Natural killer cell treated with Interleukin-12 subunit alpha and Interleukin-12 subunit beta and Interleukin-15 and Interleukin-18, amount 100 ng/mL, for 72 hours (primary cell): ENCODE measurements at regions not wholly inside any gene's neighbourhood (a gene's known extent, or its start where the extent isn't known, plus 50 kb on each side); places are given as distances from the start of the nearest gene placed in this dataset.
"Not testable (repeated sequence)": the region's sequence is repeated elsewhere in the genome, so short reads cannot be mapped to it uniquely, and the experiment has no call there.

Source experiments
- ATAC-seq, 2 donors: fragments of 150-1000 bp; cut with Tn5 transposase in 1 of 2; sonication (Bioruptor Pico), chemical (Tn5 transposase) in 1 of 2; 2 replicates each; pipeline ENCODE4 v1.10.0; 2021
- DNase-seq: peaks from one replicate; pipeline ENCODE4 v3.0.0; 2022; ENCODE audit warnings: low spot score
- H3K27ac Mint-ChIP-seq, 2 donors: 1 replicate in 1 of 2; 2 replicates in 1 of 2; pipeline ENCODE4 v1.8.0; 2022; ENCODE audit warnings: mixed read lengths in 2 of 2, mild to moderate bottlenecking in 1 of 2, moderate library complexity in 1 of 2
- H3K27me3 Mint-ChIP-seq, 2 donors: 1 replicate in 1 of 2; 2 replicates in 1 of 2; pipeline ENCODE4 v1.8.0; 2022; ENCODE audit warnings: mixed read lengths in 2 of 2
- H3K36me3 Mint-ChIP-seq: one replicate; pipeline ENCODE4 v1.8.0; 2022; ENCODE audit warnings: mixed read lengths
- H3K4me1 Mint-ChIP-seq, 2 donors: 1 replicate in 1 of 2; 2 replicates in 1 of 2; pipeline ENCODE4 v1.8.0; 2022; ENCODE audit warnings: low read depth in 2 of 2, mixed read lengths in 2 of 2, mild to moderate bottlenecking in 1 of 2
- H3K4me3 Mint-ChIP-seq: one replicate; pipeline ENCODE4 v1.8.0; 2022; ENCODE audit warnings: mixed read lengths
- H3K9me3 Mint-ChIP-seq: 2 replicates; pipeline ENCODE4 v1.8.0; 2022; ENCODE audit warnings: mixed read lengths

DNA sequence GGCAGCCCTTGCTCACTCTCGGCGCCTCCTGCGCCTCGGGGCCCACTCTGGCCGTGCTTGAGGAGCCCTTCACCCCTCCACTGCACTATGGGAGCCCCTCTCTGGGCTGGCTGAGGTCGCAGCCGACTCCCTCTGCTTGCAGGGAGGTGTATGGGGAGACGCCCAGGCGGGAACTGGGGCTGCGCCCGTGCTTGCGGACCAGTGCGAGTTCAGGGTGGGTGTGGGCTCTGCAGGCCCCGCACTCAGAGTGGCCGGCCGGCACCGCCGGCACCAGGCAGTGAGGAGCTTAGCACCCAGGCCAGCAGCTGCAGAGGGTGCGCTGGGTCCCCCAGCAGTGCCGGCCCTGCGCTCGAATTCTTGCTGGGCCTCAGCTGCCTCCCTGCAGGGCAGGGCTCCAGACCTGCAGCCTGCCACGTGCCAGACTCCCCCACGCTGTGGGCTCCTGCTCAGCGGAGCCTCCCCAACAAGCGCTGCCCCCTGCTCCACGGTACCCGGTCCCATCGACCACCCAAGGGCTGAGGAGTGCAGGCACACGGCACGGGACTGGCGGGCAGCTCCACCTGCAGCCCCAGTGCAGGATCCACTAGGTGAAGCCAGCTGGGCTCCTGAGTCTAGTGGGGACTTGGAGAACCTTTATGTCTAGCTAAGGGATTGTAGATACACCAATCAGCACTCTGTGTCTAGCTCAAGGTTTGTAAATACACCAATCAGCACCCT is 54.0 kb upstream of the WWC2 start:
- H3K9me3 Mint-ChIP-seq, DNase-seq, H3K27ac Mint-ChIP-seq, H3K4me1 Mint-ChIP-seq, H3K4me3 Mint-ChIP-seq, H3K36me3 Mint-ChIP-seq: not testable (repeated sequence)
- H3K27me3 Mint-ChIP-seq: peaks cover 14 to 20% of the 10 kb centered on the region in 2 donors
- ATAC-seq: peak; percentile 28 to 31

DNA sequence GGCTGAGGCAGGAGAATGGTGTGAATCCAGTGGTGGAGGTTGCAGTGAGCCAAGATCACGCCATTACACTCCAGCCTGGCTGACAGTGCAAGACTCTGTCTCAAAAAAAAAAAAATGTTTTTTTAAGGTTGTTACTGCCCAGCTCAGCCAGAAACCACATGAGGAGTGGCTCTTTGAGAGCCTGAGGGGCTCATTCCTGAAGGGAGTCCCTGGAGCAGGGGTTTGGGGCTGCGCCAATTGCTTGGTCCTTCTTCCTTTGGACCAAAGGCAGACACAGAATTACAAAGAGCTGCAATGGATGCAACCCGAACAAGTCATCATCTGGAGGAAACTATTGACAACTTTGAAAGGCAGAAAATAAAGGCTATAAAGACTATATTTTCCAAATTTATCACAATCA is 60.6 kb upstream of the WWC2 start:
- H3K4me3 Mint-ChIP-seq: no peak overlapping the region
- no peaks in the 10 kb centered on the region for H3K9me3 Mint-ChIP-seq
- no peak overlapping the region for H3K27ac Mint-ChIP-seq
- DNase-seq: no peak
- H3K4me1 Mint-ChIP-seq: no peaks in the 10 kb centered on the region
- H3K36me3 Mint-ChIP-seq: no peaks in the 10 kb centered on the region
- no peak for ATAC-seq
- peaks cover 8 to 14% of the 10 kb centered on the region in 2 donors for H3K27me3 Mint-ChIP-seq

DNA sequence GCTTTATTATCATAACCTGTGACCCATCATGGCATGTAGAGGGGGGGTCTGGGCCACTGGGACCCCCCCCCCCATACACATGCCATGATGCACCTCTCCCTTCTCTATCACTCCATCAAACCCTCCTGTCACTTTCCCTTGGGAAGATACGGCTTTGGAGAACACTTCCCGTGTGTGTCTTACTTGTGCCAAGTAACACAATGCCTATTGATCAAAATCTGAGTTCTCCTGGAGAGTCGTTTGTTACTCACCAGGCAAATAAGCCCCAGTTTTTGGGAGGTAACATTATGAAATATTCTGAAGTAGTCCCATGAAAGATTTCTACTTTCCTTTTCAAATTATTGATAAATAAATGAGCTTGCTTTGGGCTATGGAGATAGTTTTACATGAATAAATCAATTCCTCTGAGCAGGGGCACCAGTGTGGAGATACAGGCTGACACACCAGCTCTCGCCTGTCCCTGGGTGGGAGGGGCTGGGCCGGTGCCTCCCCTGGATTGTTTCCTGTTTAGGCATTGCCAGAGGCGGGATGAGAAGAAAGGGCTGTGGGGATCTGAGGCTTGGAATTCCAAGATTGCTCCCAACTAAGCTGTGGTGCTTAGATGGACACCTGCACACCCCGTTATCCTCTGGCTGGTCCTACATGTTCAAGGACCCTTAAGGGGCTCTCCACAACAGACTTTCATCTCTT is 63.2 kb upstream of the WWC2 start:
- H3K9me3 Mint-ChIP-seq: no peaks in the 10 kb centered on the region
- H3K4me3 Mint-ChIP-seq: no peak overlapping the region
- no peak overlapping the region for H3K27ac Mint-ChIP-seq
- H3K27me3 Mint-ChIP-seq: peaks cover 9 to 14% of the 10 kb centered on the region in 2 donors
- DNase-seq (no peak), ATAC-seq (no peak)
- H3K4me1 Mint-ChIP-seq: no peaks in the 10 kb centered on the region
- no peaks in the 10 kb centered on the region for H3K36me3 Mint-ChIP-seq

GRCh38 chr4:183035256-183035655 is 63.8 kb upstream of the WWC2 start:
- Mint-ChIP-seq H3K27ac (no peak overlapping the region), H3K36me3 (no peaks in the 10 kb centered on the region), H3K9me3 (no peaks in the 10 kb centered on the region), H3K4me3 (no peak overlapping the region), H3K4me1 (no peaks in the 10 kb centered on the region), H3K27me3 (peaks cover 11 to 14% of the 10 kb centered on the region in 2 donors)
- DNase-seq (no peak), ATAC-seq (no peak)

DNA sequence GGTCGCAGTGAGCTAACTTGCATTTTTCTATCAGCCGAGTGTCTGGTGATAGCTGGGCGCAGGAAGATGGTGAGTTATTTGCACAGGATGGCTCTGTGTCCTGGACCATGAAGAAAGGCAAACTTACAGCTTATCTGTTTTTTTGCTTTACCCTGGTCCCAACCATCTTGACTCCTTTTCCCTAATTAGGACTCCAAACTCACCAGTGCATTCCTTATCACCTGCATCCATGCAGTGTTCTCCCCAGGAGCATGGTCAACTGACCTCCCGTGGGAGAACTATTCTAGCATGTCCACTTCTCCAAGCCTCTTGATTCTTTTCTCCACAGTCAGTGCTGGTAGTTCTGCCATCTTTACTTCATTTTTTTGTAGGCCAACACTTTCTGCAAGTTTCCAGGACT is 68.2 kb upstream of the WWC2 start:
- H3K9me3 Mint-ChIP-seq: no peaks in the 10 kb centered on the region
- H3K36me3 Mint-ChIP-seq: no peaks in the 10 kb centered on the region
- no peaks in the 10 kb centered on the region for H3K4me1 Mint-ChIP-seq
- peaks cover 0 to 15% of the 10 kb centered on the region in 2 donors for H3K27me3 Mint-ChIP-seq
- no peak overlapping the region for H3K4me3 Mint-ChIP-seq
- no peak for ATAC-seq
- no peak overlapping the region for H3K27ac Mint-ChIP-seq
- no peak for DNase-seq

GRCh38 chr4:183030309-183030708 is 68.7 kb upstream of the WWC2 start:
- Mint-ChIP-seq H3K27me3 (peaks cover 0 to 15% of the 10 kb centered on the region in 2 donors), H3K27ac (no peak overlapping the region)

GRCh38 chr4:183029365-183029764 is 69.7 kb upstream of the WWC2 start:
- DNase-seq (no peak), ATAC-seq (no peak)
- Mint-ChIP-seq H3K4me1 (no peaks in the 10 kb centered on the region), H3K27ac (no peak overlapping the region), H3K9me3 (no peaks in the 10 kb centered on the region), H3K36me3 (no peaks in the 10 kb centered on the region), H3K4me3 (no peak overlapping the region), H3K27me3 (peaks cover 4 to 16% of the 10 kb centered on the region in 2 donors)

More at GRCh38 chr4:183030309-183030708, 68.7 kb upstream of the WWC2 start:
- H3K9me3 Mint-ChIP-seq: no peaks in the 10 kb centered on the region
- H3K4me1 Mint-ChIP-seq: no peaks in the 10 kb centered on the region
- ATAC-seq (no peak), DNase-seq (no peak)
- no peaks in the 10 kb centered on the region for H3K36me3 Mint-ChIP-seq
- no peak overlapping the region for H3K4me3 Mint-ChIP-seq

DNA sequence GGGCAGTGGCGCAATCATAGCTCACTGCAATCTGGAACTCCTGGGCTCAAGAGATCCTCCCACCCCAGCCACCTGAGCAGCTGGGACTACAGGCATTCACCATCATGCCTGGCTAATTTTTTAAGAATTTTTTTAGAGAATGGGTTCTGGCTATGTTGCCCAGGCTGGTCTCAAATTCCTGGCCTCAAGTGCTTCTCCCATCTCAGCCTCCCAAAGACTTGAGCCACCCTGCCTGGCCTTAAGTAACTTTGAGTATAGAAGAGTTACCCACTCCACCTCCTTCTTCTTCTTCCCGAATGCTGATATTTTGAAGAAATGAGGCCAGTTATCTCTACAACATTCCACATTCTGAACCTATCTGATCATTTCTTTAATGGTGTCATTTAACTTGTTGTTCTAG is 72.4 kb upstream of the WWC2 start:
- no peaks in the 10 kb centered on the region for H3K36me3 Mint-ChIP-seq
- no peak for ATAC-seq
- no peaks in the 10 kb centered on the region for H3K4me1 Mint-ChIP-seq

GRCh38 chr4:183022617-183023016 is 76.4 kb upstream of the WWC2 start:
- H3K27ac Mint-ChIP-seq: no peak overlapping the region
- no peaks in the 10 kb centered on the region for H3K9me3 Mint-ChIP-seq
- DNase-seq: no peak
- peaks cover 18 to 22% of the 10 kb centered on the region in 2 donors for H3K27me3 Mint-ChIP-seq
- no peak overlapping the region for H3K4me3 Mint-ChIP-seq
- H3K36me3 Mint-ChIP-seq: no peaks in the 10 kb centered on the region
- H3K4me1 Mint-ChIP-seq: peaks cover 0 to 2% of the 10 kb centered on the region in 2 donors
- ATAC-seq: no peak

More for the DNA sequence above, 72.4 kb upstream of the WWC2 start:
- H3K27ac Mint-ChIP-seq: no peak overlapping the region
- H3K4me3 Mint-ChIP-seq: no peak overlapping the region
- DNase-seq: no peak
- H3K27me3 Mint-ChIP-seq: peaks cover 12 to 18% of the 10 kb centered on the region in 2 donors
- H3K9me3 Mint-ChIP-seq: no peaks in the 10 kb centered on the region

- peaks cover 0 to 2% of the 10 kb centered on the region in 2 donors for H3K4me1 Mint-ChIP-seq
- no peaks in the 10 kb centered on the region for H3K36me3 Mint-ChIP-seq
- H3K9me3 Mint-ChIP-seq: no peaks in the 10 kb centered on the region
- ATAC-seq (no peak), DNase-seq (no peak)
- peaks cover 15 to 24% of the 10 kb centered on the region in 2 donors for H3K27me3 Mint-ChIP-seq
- H3K4me3 Mint-ChIP-seq: no peak overlapping the region
- H3K27ac Mint-ChIP-seq: no peak overlapping the region
Measured at GRCh38 chr4:183017962-183018361, 81.1 kb upstream of the WWC2 start.

DNA sequence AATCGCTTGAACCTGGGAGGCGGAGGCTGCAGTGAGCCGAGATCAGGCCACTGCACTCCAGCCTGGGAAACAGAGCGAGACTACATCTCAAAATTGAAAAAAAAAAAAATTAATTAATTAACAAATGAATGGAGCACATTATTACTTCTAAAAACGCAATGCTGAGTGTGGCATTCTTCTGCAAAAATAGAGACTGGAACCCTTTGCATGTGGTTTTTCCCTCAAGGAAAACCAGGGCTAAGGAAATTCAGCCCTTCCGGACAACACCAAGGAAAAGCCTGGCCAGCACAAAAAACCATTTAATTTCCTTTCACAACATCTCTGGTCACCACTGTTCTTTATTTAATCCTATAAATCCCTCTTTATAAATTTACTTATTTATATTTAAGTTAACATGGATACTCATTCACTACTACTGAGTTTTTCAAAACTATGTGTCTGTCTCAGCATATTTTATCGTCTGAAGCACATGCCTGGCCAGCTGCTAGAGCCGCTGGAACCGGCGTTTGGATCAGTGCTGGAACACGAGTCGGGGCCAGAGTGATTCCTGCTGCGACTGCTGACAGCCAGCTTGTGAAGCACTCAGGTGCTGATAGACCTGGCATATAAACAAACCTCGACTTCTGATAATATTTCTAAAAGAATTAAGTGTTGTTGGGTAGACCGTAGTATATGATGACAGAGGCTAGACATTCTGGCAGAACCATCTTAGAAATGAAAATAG is 84.5 kb upstream of the WWC2 start:
- no peak for ATAC-seq
- H3K4me3 Mint-ChIP-seq: no peak overlapping the region

DNA sequence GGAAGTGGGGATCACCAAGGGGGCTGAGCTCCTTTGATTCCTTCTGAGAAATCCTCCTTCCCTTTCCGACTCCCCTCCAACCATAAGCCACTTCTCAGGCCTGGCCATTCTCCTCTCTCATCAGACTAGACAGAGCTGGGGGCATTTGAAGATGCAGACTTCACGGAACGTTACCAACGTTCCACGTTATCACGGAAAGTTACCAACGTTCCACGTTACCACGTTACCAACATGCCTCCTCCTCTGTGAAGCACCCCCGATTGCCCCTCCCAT is 85.4 kb upstream of the WWC2 start:
- Mint-ChIP-seq H3K27ac (no peak overlapping the region), H3K27me3 (peaks cover 19 to 32% of the 10 kb centered on the region in 2 donors), H3K36me3 (no peaks in the 10 kb centered on the region), H3K4me1 (peaks cover 0 to 2% of the 10 kb centered on the region in 2 donors), H3K4me3 (no peak overlapping the region), H3K9me3 (no peaks in the 10 kb centered on the region)
- DNase-seq: no peak
- no peak for ATAC-seq

More for the DNA sequence above, 84.5 kb upstream of the WWC2 start:
- H3K27me3 Mint-ChIP-seq: peaks cover 19 to 30% of the 10 kb centered on the region in 2 donors
- no peak overlapping the region for H3K27ac Mint-ChIP-seq
- H3K9me3 Mint-ChIP-seq: no peaks in the 10 kb centered on the region
- no peaks in the 10 kb centered on the region for H3K36me3 Mint-ChIP-seq
- H3K4me1 Mint-ChIP-seq: peaks cover 0 to 2% of the 10 kb centered on the region in 2 donors
- no peak for DNase-seq

- Mint-ChIP-seq H3K4me3 (no peak overlapping the region), H3K9me3 (no peaks in the 10 kb centered on the region), H3K4me1 (peaks cover 0 to 2% of the 10 kb centered on the region in 2 donors), H3K27ac (no peak overlapping the region), H3K27me3 (peaks cover 21 to 37% of the 10 kb centered on the region in 2 donors), H3K36me3 (no peaks in the 10 kb centered on the region)
- ATAC-seq: no peak
- DNase-seq: no peak
Measured at GRCh38 chr4:183012879-183013729, 86.0 kb upstream of the WWC2 start.
